Common myeloid progenitor, CD34-positive (primary cell): ENCODE measurements at regions not wholly inside any gene's neighbourhood (a gene's known extent, or its start where the extent isn't known, plus 50 kb on each side); places are given as distances from the start of the nearest gene placed in this dataset.

ENCODE experiments used
- CTCF ChIA-PET: fragments of 350-600 bp; sonication (Branson Sonifier 250); formaldehyde crosslinking; loops from one replicate; lab custom pipeline; 2021; ENCODE audit warnings: antibody characterized with exemption; lab: Charles Lee
- POLR2A ChIA-PET: fragments of 350-600 bp; sonication (Branson Sonifier 250); formaldehyde crosslinking; loops from one replicate; lab custom pipeline; 2021; ENCODE audit warnings: antibody characterized with exemption; lab: Charles Lee
- DNase-seq, 3 donors: peaks; one replicate each; pipeline versions ENCODE4 v3.0.0 to v3.0.0-alpha.2; 2013
- H3K27ac ChIP-seq, 2 experiments: 1 replicate in 1 of 2; 2 replicates in 1 of 2; pipeline ENCODE4 v1.7.0; 2013; ENCODE audit warnings: inconsistent platforms in 2 of 2, low read length in 2 of 2, mild to moderate bottlenecking in 2 of 2, low read depth in 1 of 2, moderate library complexity in 1 of 2; ENCODE audit not compliant: severe bottlenecking in 2 of 2, insufficient read depth in 1 of 2, poor library complexity in 1 of 2
- H3K27me3 ChIP-seq, 5 experiments: replicated peaks in 2 of 5; 1 replicate in 3 of 5; 2 replicates in 2 of 5; pipeline versions ENCODE4 v1.6.1 to v1.7.0; 2013; ENCODE audit warnings: low read length in 4 of 5, mild to moderate bottlenecking in 2 of 5, moderate library complexity in 2 of 5, inconsistent platforms in 1 of 5; ENCODE audit not compliant: insufficient read depth in 5 of 5, control insufficient read depth in 4 of 5
- H3K36me3 ChIP-seq, 4 experiments: 1 replicate in 2 of 4; 2 replicates in 2 of 4; pipeline versions ENCODE4 v1.6.1 to v1.7.0; 2013; ENCODE audit warnings: low read length in 3 of 4, control low read depth in 1 of 4, mild to moderate bottlenecking in 1 of 4; ENCODE audit not compliant: control insufficient read depth in 4 of 4, insufficient read depth in 4 of 4
- H3K4me1 ChIP-seq, 4 experiments: 1 replicate in 3 of 4; 2 replicates in 1 of 4; pipeline versions ENCODE4 v1.6.1 to v1.7.1; 2013; ENCODE audit warnings: low read length in 3 of 4, mild to moderate bottlenecking in 3 of 4, control low read depth in 1 of 4, inconsistent platforms in 1 of 4, moderate library complexity in 1 of 4; ENCODE audit not compliant: control insufficient read depth in 4 of 4, insufficient read depth in 4 of 4; ENCODE audit errors: control extremely low read depth in 1 of 4
- H3K4me3 ChIP-seq, 7 experiments: 1 replicate in 4 of 7; 2 replicates in 3 of 7; pipeline versions ENCODE4 v1.5.1 to v1.7.0; 2013; ENCODE audit warnings: mild to moderate bottlenecking in 7 of 7, low read length in 6 of 7, moderate library complexity in 6 of 7, inconsistent platforms in 2 of 7, low read depth in 2 of 7, control low read depth in 1 of 7; ENCODE audit not compliant: insufficient read depth in 4 of 7, control insufficient read depth in 1 of 7; ENCODE audit errors: extremely low read depth in 1 of 7
- H3K9me3 ChIP-seq, 5 experiments: 1 replicate in 4 of 5; 2 replicates in 1 of 5; pipeline versions ENCODE4 v1.6.1 to v1.7.1; 2013; ENCODE audit warnings: low read length in 4 of 5, mild to moderate bottlenecking in 2 of 5, inconsistent platforms in 1 of 5, low read depth in 1 of 5, moderate library complexity in 1 of 5; ENCODE audit not compliant: control insufficient read depth in 4 of 5, insufficient read depth in 2 of 5; ENCODE audit errors: control extremely low read depth in 1 of 5
- WGBS: methylation state at CpG from one replicate; pipeline ENCODE4 v1.1.5; 2013; ENCODE audit not compliant: insufficient coverage; 5-methylcytosine and 5-hydroxymethylcytosine counted together

- Histone ChIP-seq H3K36me3 (peaks cover 0 to 2% (median 0%) of the 10 kb centered on the region in 4 experiments), H3K27me3 (no peaks in the 10 kb centered on the region), H3K9me3 (no peaks in the 10 kb centered on the region), H3K4me1 (peaks cover 14 to 33% (median 32%) of the 10 kb centered on the region in 4 experiments), H3K4me3 (peak overlapping the region in 5 of 7 experiments; percentile 15 to 56 (median 41)), H3K27ac (peak overlapping the region; percentile 30 to 71)
- 0% methylated on average over 2 of the region's 8 CpGs for WGBS
- ChIA-PET CTCF (interaction anchor here (1.0 to 1.9 kb wide), 3 partner anchors 14 to 114 kb away, joined by 3 to 7 read pairs (median 3); no protein-coding TSS in a partner anchor), POLR2A (no interaction called here)
- DNase-seq, result peak; percentile 68 to 90 (median 86)
Measured at GRCh38 chr15:37765786-37766185, 168.7 kb upstream of the TMCO5A start.

DNA sequence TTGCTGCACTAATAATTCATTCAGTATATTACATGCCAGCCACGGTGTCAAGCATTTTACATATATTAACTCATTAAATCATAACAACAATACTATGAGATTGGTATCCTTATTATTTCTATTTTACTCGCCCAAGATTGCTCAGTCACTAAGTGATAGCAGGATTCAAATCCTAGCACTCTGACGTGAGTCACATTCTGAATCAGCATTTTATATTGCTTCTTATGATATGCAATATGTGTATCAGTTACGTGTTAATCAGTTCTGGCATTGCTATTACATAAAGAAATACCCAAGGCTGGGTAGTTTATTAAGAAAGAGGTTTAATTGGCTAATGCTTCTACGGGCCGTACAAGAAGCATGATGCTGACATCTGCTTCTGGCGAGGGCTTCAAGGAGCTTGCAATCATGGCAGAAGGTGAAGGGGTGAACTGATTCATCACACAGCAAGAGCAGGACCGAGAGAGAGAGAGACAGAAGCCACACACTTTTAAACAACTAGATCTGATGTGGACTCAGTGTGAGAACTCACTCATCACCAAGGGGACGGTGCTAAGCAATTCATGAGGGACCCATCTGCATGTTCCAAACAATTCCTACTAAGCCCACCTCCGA lies 166.5 kb upstream of the TMCO5A start:
- peaks cover 0 to 2% (median 0%) of the 10 kb centered on the region in 4 experiments for H3K36me3 ChIP-seq
- H3K4me1 ChIP-seq, result peaks cover 14 to 31% (median 30%) of the 10 kb centered on the region in 4 experiments
- H3K27ac ChIP-seq, result no peak overlapping the region
- peak in 1 of 3 donors; percentile 12 for DNase-seq
- H3K27me3 ChIP-seq, result no peaks in the 10 kb centered on the region
- H3K4me3 ChIP-seq, result no peak overlapping the region
- ChIA-PET POLR2A (no interaction called here), CTCF (interaction anchor here (1.0 kb wide), 1 partner anchor 25 kb away, joined by 3 read pairs; no protein-coding TSS in a partner anchor)
- no peaks in the 10 kb centered on the region for H3K9me3 ChIP-seq
- WGBS, result 94% methylated on average over 5 of the region's 10 CpGs

DNA sequence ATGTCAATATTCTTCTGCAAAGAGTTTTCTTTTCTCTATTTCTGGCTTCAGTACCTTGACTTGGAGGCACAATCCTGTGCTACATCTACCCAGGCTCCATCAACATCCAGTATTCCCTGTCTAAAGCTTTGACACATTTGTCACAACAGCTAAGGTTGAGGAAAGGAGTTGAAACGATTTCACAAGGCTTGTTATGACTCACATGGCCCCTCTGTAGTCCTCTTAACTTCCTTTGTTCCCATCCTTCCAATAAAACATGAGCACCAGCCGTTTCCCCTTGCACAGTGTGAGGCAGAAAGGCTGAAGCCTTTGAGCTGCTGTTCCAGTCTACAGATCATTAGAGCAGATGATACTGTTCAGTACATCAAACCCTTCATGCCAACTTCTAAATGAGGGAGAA lies 163.0 kb upstream of the TMCO5A start:
- CTCF ChIA-PET, result no interaction called here
- DNase-seq, result peak in 1 of 3 donors; percentile 19
- H3K27ac ChIP-seq, result no peak overlapping the region
- H3K9me3 ChIP-seq, result no peaks in the 10 kb centered on the region
- H3K36me3 ChIP-seq, result no peaks in the 10 kb centered on the region
- H3K4me1 ChIP-seq, result peaks cover 9 to 22% (median 15%) of the 10 kb centered on the region in 4 experiments
- POLR2A ChIA-PET, result interaction anchor here (0.9 kb wide), 1 partner anchor 14 kb away, joined by 4 read pairs; no protein-coding TSS in a partner anchor
- H3K27me3 ChIP-seq, result no peaks in the 10 kb centered on the region
- WGBS, result 50% methylated on average over 1 of the region's 2 CpGs
- no peak overlapping the region for H3K4me3 ChIP-seq

- CTCF ChIA-PET, result no interaction called here
Measured at GRCh38 chr15:37773111-37773860, 161.2 kb upstream of the TMCO5A start.

DNA sequence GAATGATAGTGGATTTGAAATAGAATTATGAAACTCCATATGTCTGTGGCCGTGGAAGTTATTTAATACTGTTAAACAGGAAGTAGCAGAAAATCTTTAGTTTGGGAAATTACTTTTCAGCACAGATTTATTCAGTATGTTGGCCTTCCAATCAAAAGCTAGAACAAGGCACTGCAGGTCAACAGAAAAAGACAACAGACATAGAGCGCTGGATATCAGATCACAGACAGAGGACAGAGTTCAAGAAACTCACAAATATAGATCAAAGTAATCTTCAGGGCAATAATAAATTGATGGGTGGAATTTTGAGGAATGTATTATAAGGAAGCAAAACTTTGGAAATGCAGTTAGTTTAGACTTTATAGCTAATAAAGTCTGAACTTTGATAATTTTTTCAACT lies 159.5 kb upstream of the TMCO5A start:
- H3K4me1 ChIP-seq, result peaks cover 0 to 4% (median 1%) of the 10 kb centered on the region in 4 experiments
- ChIA-PET POLR2A (no interaction called here), CTCF (no interaction called here)
- no peak overlapping the region for H3K27ac ChIP-seq
- WGBS, result 83% methylated on average over 1 of the region's 2 CpGs
- no peaks in the 10 kb centered on the region for H3K9me3 ChIP-seq
- H3K36me3 ChIP-seq, result no peaks in the 10 kb centered on the region
- no peaks in the 10 kb centered on the region for H3K27me3 ChIP-seq
- H3K4me3 ChIP-seq, result no peak overlapping the region
- no peak for DNase-seq

More at GRCh38 chr15:37773111-37773860, 161.2 kb upstream of the TMCO5A start:
- H3K36me3 ChIP-seq, result no peaks in the 10 kb centered on the region
- POLR2A ChIA-PET, result no interaction called here
- H3K27ac ChIP-seq, result peak overlapping the region in 1 of 2 experiments; percentile 31
- H3K4me3 ChIP-seq, result no peak overlapping the region
- no peaks in the 10 kb centered on the region for H3K9me3 ChIP-seq
- H3K27me3 ChIP-seq, result no peaks in the 10 kb centered on the region
- H3K4me1 ChIP-seq, result peaks cover 0 to 4% (median 2%) of the 10 kb centered on the region in 4 experiments
- DNase-seq, result peak in 1 of 3 donors; percentile 21
- 80% methylated on average over 2 of the region's 4 CpGs for WGBS

- peaks cover 0 to 3% (median 0%) of the 10 kb centered on the region in 4 experiments for H3K4me1 ChIP-seq
- no peak overlapping the region for H3K4me3 ChIP-seq
- H3K27me3 ChIP-seq, result no peaks in the 10 kb centered on the region
- CTCF ChIA-PET, result no interaction called here
- H3K9me3 ChIP-seq, result no peaks in the 10 kb centered on the region
- DNase-seq, result no peak
- POLR2A ChIA-PET, result no interaction called here
- WGBS, result 100% methylated on average over 3 of the region's 3 CpGs
- no peak overlapping the region for H3K27ac ChIP-seq
- no peaks in the 10 kb centered on the region for H3K36me3 ChIP-seq
Measured at GRCh38 chr15:37777006-37777405, 157.4 kb upstream of the TMCO5A start.

DNA sequence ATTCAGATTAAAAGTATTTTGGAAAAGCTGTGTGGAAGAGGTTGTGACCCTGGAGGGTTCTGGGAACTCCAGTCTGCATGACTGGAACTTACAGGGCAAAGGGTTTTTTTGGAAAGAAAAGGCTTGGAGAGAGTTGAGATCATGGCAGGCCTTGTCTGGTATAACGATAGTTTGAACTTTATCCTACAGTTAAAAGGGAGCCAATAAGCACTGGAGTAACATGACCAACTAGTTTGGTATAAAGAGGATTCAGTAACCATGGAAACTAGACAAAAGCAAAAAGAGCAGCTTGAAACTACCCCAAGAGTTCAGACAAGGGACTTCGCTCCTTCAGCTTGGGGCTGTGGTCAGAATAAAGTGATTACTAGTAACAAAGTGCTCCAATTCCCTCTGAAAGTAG lies 151.2 kb upstream of the TMCO5A start:
- WGBS, result 100% methylated on average over 1 of the region's 2 CpGs
- Histone ChIP-seq H3K9me3 (no peaks in the 10 kb centered on the region), H3K4me3 (no peak overlapping the region), H3K36me3 (no peaks in the 10 kb centered on the region), H3K27me3 (no peaks in the 10 kb centered on the region), H3K27ac (no peak overlapping the region), H3K4me1 (peaks cover 0 to 7% (median 5%) of the 10 kb centered on the region in 4 experiments)
- ChIA-PET CTCF (interaction anchor here (0.8 kb wide), 1 partner anchor 150 kb away, joined by 3 read pairs; no protein-coding TSS in a partner anchor), POLR2A (no interaction called here)
- no peak for DNase-seq
